Iris pigment epithelial cell (primary cell): ENCODE measurements at regions not wholly inside any gene's neighbourhood (a gene's known extent, or its start where the extent isn't known, plus 50 kb on each side); places are given as distances from the start of the nearest gene placed in this dataset.
"Not testable (repeated sequence)": the region's sequence is repeated elsewhere in the genome, so short reads cannot be mapped to it uniquely, and the experiment has no call there.

Experiments used
- DNase-seq: peaks from one replicate; pipeline ENCODE4 v3.0.0-alpha.2; 2011; ENCODE audit warnings: low read depth

- no peak for DNase-seq
Observed at GRCh38 chr1:30660241-30660640, 63.1 kb downstream of the MATN1 start.

- DNase-seq, result no peak
Observed at GRCh38 chr1:30659702-30660101, 63.7 kb downstream of the MATN1 start.

GRCh38 chr1:30658375-30658774 is 65.0 kb downstream of the MATN1 start:
- not testable (repeated sequence) for DNase-seq

GRCh38 chr1:30658014-30658336 is 65.4 kb downstream of the MATN1 start:
- DNase-seq, result no peak

- no peak for DNase-seq
Observed at GRCh38 chr1:30657131-30658013, 66.0 kb downstream of the MATN1 start.

- DNase-seq, result no peak
Observed at GRCh38 chr1:30656171-30656940, 67.0 kb downstream of the MATN1 start.

GRCh38 chr1:30655672-30656071 is 67.7 kb downstream of the MATN1 start:
- no peak for DNase-seq

- no peak for DNase-seq
Observed at GRCh38 chr1:30654188-30654587, 69.2 kb downstream of the MATN1 start.

- no peak for DNase-seq
Observed at GRCh38 chr1:30652152-30652841, 71.1 kb downstream of the MATN1 start.

- DNase-seq, result not testable (repeated sequence)
Observed at GRCh38 chr1:30651395-30651794, 72.0 kb downstream of the MATN1 start.

- no peak for DNase-seq
Observed at GRCh38 chr1:30650968-30651320, 72.4 kb downstream of the MATN1 start.

GRCh38 chr1:30650038-30650967 is 73.1 kb downstream of the MATN1 start:
- no peak for DNase-seq

GRCh38 chr1:30649321-30649991 is 73.9 kb downstream of the MATN1 start:
- DNase-seq, result no peak

GRCh38 chr1:30648408-30649000 is 74.9 kb downstream of the MATN1 start:
- DNase-seq, result no peak

- peak; percentile 6 for DNase-seq
Observed at GRCh38 chr1:30645807-30646206, 77.6 kb downstream of the MATN1 start.

- DNase-seq, result no peak
Observed at GRCh38 chr1:30642391-30643120, 80.8 kb downstream of the MATN1 start.

GRCh38 chr1:30641572-30642353 is 81.6 kb downstream of the MATN1 start:
- no peak for DNase-seq

GRCh38 chr1:30639881-30640452 is 83.4 kb downstream of the MATN1 start:
- no peak for DNase-seq

- no peak for DNase-seq
Observed at GRCh38 chr1:30638811-30639210, 84.6 kb downstream of the MATN1 start.
